ENCODE measurements at regions not wholly inside any gene's neighbourhood (a gene's known extent, or its start where the extent isn't known, plus 50 kb on each side); places are given as distances from the start of the nearest gene placed in this dataset.
"Not testable (repeated sequence)": the region's sequence is repeated elsewhere in the genome, so short reads cannot be mapped to it uniquely, and the experiment has no call there.

DNA sequence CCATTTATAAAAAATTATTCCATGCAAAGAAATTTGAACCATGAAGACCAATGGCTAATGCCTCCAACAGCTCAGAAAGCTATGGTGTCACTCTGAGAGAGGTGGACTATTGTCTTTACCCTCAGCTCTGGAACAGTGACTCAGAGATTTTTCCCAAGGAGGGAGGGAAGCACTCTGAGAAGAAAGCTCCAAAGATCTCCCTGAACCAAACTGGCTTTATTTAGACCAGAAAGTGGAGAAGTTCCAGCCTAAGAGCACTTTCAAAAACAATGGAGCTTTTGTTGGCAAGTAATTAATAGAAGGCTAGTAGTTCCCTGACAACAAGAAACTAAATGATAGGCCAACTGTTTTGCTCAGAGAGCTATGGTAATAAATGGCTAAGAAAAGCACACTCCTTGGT, 599.9 kb upstream of the MDGA2 start:
- TF ChIP-seq, protein P1, sequence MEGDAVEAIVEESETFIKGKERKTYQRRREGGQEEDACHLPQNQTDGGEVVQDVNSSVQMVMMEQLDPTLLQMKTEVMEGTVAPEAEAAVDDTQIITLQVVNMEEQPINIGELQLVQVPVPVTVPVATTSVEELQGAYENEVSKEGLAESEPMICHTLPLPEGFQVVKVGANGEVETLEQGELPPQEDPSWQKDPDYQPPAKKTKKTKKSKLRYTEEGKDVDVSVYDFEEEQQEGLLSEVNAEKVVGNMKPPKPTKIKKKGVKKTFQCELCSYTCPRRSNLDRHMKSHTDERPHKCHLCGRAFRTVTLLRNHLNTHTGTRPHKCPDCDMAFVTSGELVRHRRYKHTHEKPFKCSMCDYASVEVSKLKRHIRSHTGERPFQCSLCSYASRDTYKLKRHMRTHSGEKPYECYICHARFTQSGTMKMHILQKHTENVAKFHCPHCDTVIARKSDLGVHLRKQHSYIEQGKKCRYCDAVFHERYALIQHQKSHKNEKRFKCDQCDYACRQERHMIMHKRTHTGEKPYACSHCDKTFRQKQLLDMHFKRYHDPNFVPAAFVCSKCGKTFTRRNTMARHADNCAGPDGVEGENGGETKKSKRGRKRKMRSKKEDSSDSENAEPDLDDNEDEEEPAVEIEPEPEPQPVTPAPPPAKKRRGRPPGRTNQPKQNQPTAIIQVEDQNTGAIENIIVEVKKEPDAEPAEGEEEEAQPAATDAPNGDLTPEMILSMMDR (IDR thresholded peaks at IDR 0.05; ENCODE audit: partially characterized antibody, unreplicated experiment), result no peak
- Mint-ChIP-seq H3K27ac (ENCODE audit: unreplicated experiment) (no peak overlapping the region), H3K4me1 (ENCODE audit: low read depth, unreplicated experiment) (no peaks in the 10 kb centered on the region)

DNA sequence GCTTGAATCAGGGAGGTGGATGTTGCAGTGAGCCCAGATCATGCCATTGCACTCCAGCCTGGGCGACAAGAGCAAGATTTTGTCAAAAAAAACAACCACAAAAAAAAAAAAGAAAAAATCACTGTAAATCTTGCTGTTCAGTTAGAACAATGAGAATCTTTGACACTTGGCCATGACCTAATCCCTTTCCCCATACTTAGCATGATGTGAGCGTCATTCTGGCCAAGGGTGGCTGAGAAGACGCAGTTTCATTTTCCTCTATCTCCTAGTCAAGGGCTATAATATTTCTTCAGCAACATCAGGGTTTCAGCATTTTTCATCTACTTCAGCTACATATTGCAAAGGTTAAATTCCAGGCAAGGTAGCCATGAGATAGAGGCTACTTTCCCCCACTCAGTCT, 599.4 kb upstream of the MDGA2 start:
- Mint-ChIP-seq H3K27ac (ENCODE audit: unreplicated experiment) (no peak overlapping the region), H3K27me3 (ENCODE audit: unreplicated experiment) (no peaks in the 10 kb centered on the region), H3K4me1 (ENCODE audit: low read depth, unreplicated experiment) (no peaks in the 10 kb centered on the region), H3K4me3 (ENCODE audit: unreplicated experiment) (no peak overlapping the region), H3K36me3 (ENCODE audit: unreplicated experiment) (no peaks in the 10 kb centered on the region), H3K9me3 (ENCODE audit: unreplicated experiment) (no peaks in the 10 kb centered on the region)
- TF ChIP-seq, protein P1 (IDR thresholded peaks at IDR 0.05; ENCODE audit: partially characterized antibody, unreplicated experiment), result no peak
- no peak for DNase-seq

More for the DNA sequence above, 599.9 kb upstream of the MDGA2 start:
- Mint-ChIP-seq H3K27me3 (ENCODE audit: unreplicated experiment) (no peaks in the 10 kb centered on the region), H3K9me3 (ENCODE audit: unreplicated experiment) (no peaks in the 10 kb centered on the region), H3K4me3 (ENCODE audit: unreplicated experiment) (no peak overlapping the region), H3K36me3 (ENCODE audit: unreplicated experiment) (no peaks in the 10 kb centered on the region)
- DNase-seq, result no peak

DNA sequence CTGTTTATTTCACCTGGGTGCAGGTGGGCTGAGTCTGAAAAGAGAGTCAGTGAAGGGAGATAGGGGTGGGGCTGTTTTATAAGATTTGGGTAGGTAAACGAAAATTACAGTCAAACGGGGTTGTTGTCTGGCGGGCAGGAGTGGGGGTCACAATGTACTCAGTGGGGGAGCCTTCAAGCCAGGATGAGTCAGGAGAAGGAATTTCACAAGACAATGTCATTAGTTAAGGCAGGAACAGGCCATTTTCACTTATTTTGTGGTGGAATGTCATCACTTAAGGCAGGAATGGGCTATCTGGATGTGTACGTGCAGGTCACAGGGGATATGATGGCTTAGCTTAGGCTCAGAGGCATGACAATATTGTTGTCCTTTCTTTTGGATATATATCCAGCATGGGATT, 592.5 kb upstream of the MDGA2 start:
- H3K4me1 Mint-ChIP-seq (ENCODE audit: low read depth, unreplicated experiment); H3K27ac Mint-ChIP-seq (ENCODE audit: unreplicated experiment); H3K4me3 Mint-ChIP-seq (ENCODE audit: unreplicated experiment); H3K9me3 Mint-ChIP-seq (ENCODE audit: unreplicated experiment); H3K36me3 Mint-ChIP-seq (ENCODE audit: unreplicated experiment); DNase-seq; H3K27me3 Mint-ChIP-seq (ENCODE audit: unreplicated experiment): not testable (repeated sequence)

DNA sequence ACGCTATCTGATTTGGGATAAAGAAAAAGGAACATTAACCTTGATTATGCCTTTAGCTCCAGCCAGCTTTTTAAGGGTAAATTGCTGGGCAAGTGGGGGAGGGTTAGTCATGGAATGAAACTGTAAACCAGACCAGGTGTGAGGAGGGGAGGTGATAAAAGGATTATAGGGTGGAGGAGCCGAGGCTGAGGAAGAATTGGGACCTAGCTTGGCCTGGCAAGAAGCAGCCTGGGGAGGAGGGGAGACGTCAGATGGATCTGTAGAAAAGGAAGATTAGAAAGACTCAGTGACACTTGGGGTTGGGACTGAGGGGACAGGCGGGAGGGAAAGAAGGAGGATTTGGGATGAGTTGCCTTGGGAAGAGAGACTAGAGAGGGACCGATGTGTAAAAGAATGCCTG, 590.8 kb upstream of the MDGA2 start:
- not testable (repeated sequence) for H3K9me3 Mint-ChIP-seq (ENCODE audit: unreplicated experiment); H3K27me3 Mint-ChIP-seq (ENCODE audit: unreplicated experiment); H3K4me3 Mint-ChIP-seq (ENCODE audit: unreplicated experiment); H3K27ac Mint-ChIP-seq (ENCODE audit: unreplicated experiment); H3K36me3 Mint-ChIP-seq (ENCODE audit: unreplicated experiment); DNase-seq; H3K4me1 Mint-ChIP-seq (ENCODE audit: low read depth, unreplicated experiment)

DNA sequence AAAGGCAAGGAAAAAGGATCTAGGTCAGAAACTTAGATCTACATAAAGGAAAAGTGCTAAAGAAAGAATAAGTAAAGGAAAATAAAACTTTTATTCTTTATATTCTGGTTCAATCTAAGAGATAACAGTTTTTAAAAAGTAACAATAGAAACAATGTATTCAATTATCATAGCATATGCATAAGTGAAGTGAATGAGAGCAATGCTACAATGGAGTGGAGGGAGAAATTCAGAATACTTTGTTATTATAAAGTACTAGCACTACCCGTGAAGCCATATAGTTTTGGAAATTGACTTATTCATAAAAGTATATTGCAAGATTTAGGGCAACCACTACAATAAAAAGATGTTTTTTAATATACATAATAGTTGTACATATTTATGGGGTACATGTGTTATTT, 586.0 kb upstream of the MDGA2 start:
- Mint-ChIP-seq H3K4me1 (ENCODE audit: low read depth, unreplicated experiment) (peaks cover 4% of the 10 kb centered on the region), H3K4me3 (ENCODE audit: unreplicated experiment) (no peak overlapping the region), H3K36me3 (ENCODE audit: unreplicated experiment) (no peaks in the 10 kb centered on the region), H3K27ac (ENCODE audit: unreplicated experiment) (no peak overlapping the region), H3K27me3 (ENCODE audit: unreplicated experiment) (no peaks in the 10 kb centered on the region), H3K9me3 (ENCODE audit: unreplicated experiment) (no peaks in the 10 kb centered on the region)
- no peak for DNase-seq
- TF ChIP-seq, protein P1 (IDR thresholded peaks at IDR 0.05; ENCODE audit: partially characterized antibody, unreplicated experiment), result no peak

DNA sequence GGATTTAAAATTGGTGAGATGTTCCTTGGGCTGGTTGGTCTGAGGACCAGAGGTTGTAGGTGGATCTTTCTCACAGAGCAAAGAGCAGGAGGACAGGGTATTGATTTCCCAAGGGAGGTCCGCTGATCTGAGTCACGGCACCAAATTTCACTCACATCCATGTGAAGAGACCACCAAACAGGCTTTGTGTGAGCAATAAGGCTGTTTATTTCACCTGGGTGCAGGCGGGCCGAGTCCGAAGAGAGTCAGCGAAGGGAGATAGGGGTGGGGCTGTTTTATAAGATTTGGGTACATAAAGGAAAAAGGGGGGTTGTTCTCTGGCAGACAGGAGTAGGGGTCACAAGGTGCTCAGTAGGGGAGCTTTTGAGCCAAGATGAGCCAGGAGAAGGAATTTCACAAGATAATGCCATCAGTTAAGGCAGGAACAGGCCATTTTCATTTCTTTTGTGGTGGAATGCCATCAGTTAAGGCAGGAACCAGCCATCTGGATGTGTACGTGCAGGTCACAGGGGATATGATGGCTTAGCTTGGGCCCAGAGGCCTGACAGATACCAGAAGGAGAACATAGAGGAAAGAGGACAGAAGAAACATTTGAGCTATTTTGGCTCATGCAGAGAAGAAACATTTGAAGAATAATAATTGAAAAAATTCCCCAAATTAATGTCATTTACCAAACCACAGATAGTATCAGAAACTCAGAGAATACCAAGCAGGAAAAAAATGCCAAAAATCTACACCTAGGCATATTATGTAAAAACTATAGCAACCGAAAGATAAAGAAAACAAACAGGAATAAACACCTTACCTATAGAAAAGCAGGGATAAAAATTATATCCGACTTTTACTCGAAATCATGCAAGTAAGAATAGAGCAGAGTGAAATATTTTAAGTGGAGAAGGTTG, 585.2 kb upstream of the MDGA2 start:
- not testable (repeated sequence) for H3K4me3 Mint-ChIP-seq (ENCODE audit: unreplicated experiment); H3K27me3 Mint-ChIP-seq (ENCODE audit: unreplicated experiment); H3K4me1 Mint-ChIP-seq (ENCODE audit: low read depth, unreplicated experiment); H3K36me3 Mint-ChIP-seq (ENCODE audit: unreplicated experiment); H3K27ac Mint-ChIP-seq (ENCODE audit: unreplicated experiment); DNase-seq; H3K9me3 Mint-ChIP-seq (ENCODE audit: unreplicated experiment)

DNA sequence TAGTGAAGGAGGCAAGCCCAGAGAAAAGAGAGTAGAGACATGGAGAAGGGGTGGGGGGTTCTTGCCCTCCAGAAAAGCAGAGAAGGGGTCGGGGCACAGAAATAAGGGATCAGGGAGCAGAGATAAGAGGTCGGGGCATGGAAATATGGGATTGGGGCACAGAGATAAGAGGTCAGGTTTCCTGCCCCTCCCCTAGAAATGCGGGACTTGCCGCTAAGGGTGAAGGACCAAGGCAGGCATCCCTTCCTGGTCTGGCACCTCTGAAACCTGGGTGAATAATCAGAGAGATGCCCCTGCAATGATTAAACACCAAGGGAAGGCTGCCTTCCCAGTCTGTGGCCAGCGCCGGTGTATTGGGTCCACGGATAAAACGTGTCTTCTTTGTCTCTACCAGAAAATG, 584.5 kb upstream of the MDGA2 start:
- not testable (repeated sequence) for DNase-seq; H3K27ac Mint-ChIP-seq (ENCODE audit: unreplicated experiment); H3K36me3 Mint-ChIP-seq (ENCODE audit: unreplicated experiment); H3K9me3 Mint-ChIP-seq (ENCODE audit: unreplicated experiment); H3K4me1 Mint-ChIP-seq (ENCODE audit: low read depth, unreplicated experiment); H3K4me3 Mint-ChIP-seq (ENCODE audit: unreplicated experiment); H3K27me3 Mint-ChIP-seq (ENCODE audit: unreplicated experiment)

DNA sequence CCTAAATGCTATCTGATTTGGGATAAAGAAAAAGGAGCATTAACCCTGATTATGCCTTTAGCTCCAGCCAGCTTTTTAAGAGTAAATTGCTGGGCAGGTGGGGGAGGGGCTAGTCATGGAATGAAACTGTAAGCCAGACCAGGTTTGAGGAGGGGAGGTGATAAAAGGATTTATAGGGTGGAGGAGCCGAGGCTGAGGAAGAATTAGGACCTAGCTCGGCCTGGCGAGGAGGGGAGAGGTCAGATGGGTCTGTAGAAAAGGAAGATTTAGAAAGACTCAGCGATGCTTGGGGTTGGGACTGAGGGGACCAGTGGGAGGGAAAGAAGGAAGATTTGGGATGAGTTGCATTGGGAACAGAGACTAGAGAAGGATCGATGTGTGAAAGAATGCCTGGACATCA, 583.8 kb upstream of the MDGA2 start:
- not testable (repeated sequence) for H3K27me3 Mint-ChIP-seq (ENCODE audit: unreplicated experiment); H3K4me3 Mint-ChIP-seq (ENCODE audit: unreplicated experiment); DNase-seq; H3K9me3 Mint-ChIP-seq (ENCODE audit: unreplicated experiment); H3K4me1 Mint-ChIP-seq (ENCODE audit: low read depth, unreplicated experiment); H3K36me3 Mint-ChIP-seq (ENCODE audit: unreplicated experiment); H3K27ac Mint-ChIP-seq (ENCODE audit: unreplicated experiment)

DNA sequence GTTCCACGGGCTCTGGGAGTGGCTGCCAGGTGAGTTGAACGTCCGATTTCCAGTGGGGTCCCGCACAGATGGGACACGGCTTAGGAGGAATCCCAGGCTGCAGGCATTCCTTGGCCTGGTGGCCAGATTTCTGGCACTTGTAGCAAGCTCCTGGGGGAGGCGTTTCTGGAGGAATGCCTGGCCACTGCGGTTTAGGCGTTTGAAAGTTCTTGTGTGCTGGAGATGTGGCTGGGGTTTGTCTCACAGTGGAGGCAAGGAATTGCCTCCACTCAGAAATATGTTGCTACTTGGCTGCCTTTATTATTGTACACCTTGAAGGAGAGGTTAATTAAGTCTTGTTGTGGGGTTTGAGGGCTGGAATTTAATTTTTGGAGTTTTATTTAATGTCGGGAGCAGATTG, 583.3 kb upstream of the MDGA2 start:
- H3K27me3 Mint-ChIP-seq (ENCODE audit: unreplicated experiment); H3K36me3 Mint-ChIP-seq (ENCODE audit: unreplicated experiment); H3K9me3 Mint-ChIP-seq (ENCODE audit: unreplicated experiment); H3K4me3 Mint-ChIP-seq (ENCODE audit: unreplicated experiment); H3K27ac Mint-ChIP-seq (ENCODE audit: unreplicated experiment); H3K4me1 Mint-ChIP-seq (ENCODE audit: low read depth, unreplicated experiment); DNase-seq: not testable (repeated sequence)

Data from glutamatergic neuron (in vitro differentiated cells).